Chondrocyte (in vitro differentiated cells): ENCODE measurements at regions not wholly inside any gene's neighbourhood (a gene's known extent, or its start where the extent isn't known, plus 50 kb on each side); places are given as distances from the start of the nearest gene placed in this dataset.
A peak's percentile ranks its signal among the peaks of the same experiment; 100 is the strongest.

ENCODE experiments used
- DNase-seq: peaks from one replicate; pipeline ENCODE4 v3.0.0; 2021; ENCODE audit warnings: mixed read lengths, low spot score
- H3K27ac Mint-ChIP-seq: one replicate; pipeline ENCODE4 v1.8.0; 2021; ENCODE audit warnings: mild to moderate bottlenecking, moderate library complexity, mixed read lengths; ENCODE audit not compliant: unreplicated experiment
- H3K27me3 Mint-ChIP-seq: 2 replicates; pipeline ENCODE4 v1.8.0; 2021; ENCODE audit warnings: low read depth, mixed read lengths
- H3K36me3 Mint-ChIP-seq: 2 replicates; pipeline ENCODE4 v1.8.0; 2021; ENCODE audit warnings: low read depth, mixed read lengths
- H3K4me1 Mint-ChIP-seq: 2 replicates; pipeline ENCODE4 v1.8.0; 2021; ENCODE audit warnings: low read depth, mild to moderate bottlenecking, mixed read lengths
- H3K4me3 Mint-ChIP-seq: one replicate; pipeline ENCODE4 v1.8.0; 2021; ENCODE audit warnings: mild to moderate bottlenecking, moderate library complexity, mixed read lengths; ENCODE audit not compliant: unreplicated experiment
- H3K9me3 Mint-ChIP-seq: 2 replicates; pipeline ENCODE4 v1.8.0; 2021; ENCODE audit warnings: low read depth, mixed read lengths
- TF ChIP-seq, protein P1 (sequence below): fragments of 200-600 bp; sonication (generic); IDR thresholded peaks from 2 replicates; pipeline ENCODE4 v1.5.0; 2021; ENCODE audit warnings: antibody characterized with exemption, mild to moderate bottlenecking, moderate library complexity

DNA sequence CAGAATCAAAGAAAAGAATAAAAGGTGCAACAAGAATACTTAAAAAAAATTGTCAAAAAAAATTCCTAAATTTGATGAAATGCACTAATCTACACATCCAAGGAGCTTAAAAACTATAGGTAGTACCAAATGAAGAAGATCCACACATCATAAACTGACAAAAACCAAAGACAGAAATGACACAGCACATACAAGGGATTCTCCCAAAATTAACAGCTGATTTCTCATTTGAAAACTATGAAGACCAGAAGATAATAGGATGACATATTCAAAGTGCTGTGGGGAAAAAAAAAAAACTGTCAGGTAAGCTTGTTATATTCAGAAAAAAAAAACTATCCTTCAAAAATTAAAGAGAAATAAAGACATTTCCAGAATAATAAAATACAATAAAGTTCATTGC lies 618.2 kb downstream of the TNS3 start:
- TF ChIP-seq, protein P1, sequence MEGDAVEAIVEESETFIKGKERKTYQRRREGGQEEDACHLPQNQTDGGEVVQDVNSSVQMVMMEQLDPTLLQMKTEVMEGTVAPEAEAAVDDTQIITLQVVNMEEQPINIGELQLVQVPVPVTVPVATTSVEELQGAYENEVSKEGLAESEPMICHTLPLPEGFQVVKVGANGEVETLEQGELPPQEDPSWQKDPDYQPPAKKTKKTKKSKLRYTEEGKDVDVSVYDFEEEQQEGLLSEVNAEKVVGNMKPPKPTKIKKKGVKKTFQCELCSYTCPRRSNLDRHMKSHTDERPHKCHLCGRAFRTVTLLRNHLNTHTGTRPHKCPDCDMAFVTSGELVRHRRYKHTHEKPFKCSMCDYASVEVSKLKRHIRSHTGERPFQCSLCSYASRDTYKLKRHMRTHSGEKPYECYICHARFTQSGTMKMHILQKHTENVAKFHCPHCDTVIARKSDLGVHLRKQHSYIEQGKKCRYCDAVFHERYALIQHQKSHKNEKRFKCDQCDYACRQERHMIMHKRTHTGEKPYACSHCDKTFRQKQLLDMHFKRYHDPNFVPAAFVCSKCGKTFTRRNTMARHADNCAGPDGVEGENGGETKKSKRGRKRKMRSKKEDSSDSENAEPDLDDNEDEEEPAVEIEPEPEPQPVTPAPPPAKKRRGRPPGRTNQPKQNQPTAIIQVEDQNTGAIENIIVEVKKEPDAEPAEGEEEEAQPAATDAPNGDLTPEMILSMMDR: no peak
- Mint-ChIP-seq H3K4me3 (no peak overlapping the region), H3K9me3 (peaks cover 51% of the 10 kb centered on the region), H3K27ac (no peak overlapping the region), H3K27me3 (no peaks in the 10 kb centered on the region), H3K36me3 (peaks cover 20% of the 10 kb centered on the region), H3K4me1 (peaks cover 7% of the 10 kb centered on the region)
- DNase-seq: no peak

DNA sequence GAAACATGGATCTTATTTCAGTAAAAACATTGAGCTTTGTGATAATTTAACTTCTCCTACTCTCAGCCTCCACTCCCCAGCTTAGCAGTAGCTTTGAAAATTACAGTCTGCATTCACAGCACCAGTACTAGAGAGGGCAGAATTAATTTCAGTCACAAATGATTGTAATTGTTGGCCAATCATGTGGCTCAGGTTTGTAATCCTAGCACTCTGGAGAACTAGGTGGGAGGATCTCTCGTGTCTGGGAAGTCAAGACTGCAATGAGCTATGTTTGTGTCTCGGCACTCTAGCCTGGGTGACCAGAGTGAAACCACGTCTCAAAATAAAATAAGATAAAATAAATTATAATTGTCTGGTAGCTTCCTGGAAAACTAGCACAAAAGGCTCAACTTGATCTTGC lies 620.9 kb downstream of the TNS3 start:
- Mint-ChIP-seq H3K4me1 (peaks cover 7% of the 10 kb centered on the region), H3K27me3 (no peaks in the 10 kb centered on the region), H3K9me3 (peaks cover 36% of the 10 kb centered on the region), H3K4me3 (no peak overlapping the region), H3K36me3 (peaks cover 17% of the 10 kb centered on the region), H3K27ac (peak overlapping the region; percentile 8)
- DNase-seq: no peak
- TF ChIP-seq, protein P1: no peak

DNA sequence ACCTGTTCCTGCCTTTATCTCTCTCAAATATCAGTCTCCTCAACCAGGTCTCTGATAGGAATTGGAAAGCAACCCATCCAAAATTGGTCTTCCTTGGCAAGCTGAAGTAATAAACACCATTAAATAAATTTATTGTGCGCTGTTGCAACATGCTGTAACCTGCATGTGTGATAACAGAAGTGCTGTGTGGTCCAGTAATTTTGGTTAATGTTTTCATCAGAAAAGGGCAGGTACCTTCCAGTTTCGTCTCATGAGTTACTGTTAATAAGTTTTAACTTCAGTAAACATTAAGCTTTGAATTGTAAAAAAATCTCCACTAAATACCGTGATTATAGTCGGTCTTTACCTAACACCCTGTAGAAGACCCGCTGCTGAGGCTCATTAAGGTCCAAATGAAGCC lies 624.7 kb downstream of the TNS3 start:
- H3K4me1 Mint-ChIP-seq: peaks cover 7% of the 10 kb centered on the region
- peaks cover 8% of the 10 kb centered on the region for H3K9me3 Mint-ChIP-seq
- no peak for DNase-seq
- no peak overlapping the region for H3K4me3 Mint-ChIP-seq
- no peaks in the 10 kb centered on the region for H3K36me3 Mint-ChIP-seq
- no peaks in the 10 kb centered on the region for H3K27me3 Mint-ChIP-seq
- no peak overlapping the region for H3K27ac Mint-ChIP-seq
- TF ChIP-seq, protein P1: no peak

DNA sequence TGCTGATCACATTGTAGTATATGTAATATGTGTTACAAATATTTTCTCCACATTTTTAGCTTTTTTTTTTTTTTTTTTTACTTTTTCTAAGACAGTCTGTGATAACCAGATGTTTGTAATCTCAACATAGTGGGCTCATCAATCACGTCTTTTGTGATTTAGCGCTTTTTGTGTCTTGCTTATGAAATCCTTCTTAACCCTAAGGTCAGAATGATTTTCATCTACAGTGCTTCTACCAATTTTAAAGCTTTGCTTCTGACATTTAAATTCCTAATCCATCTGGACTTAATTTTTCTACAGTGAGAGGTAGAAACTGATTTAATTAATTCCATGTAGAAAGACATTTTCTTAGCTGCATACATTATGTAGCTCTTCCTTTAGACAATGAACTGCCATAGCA lies 626.4 kb downstream of the TNS3 start:
- Mint-ChIP-seq H3K4me3 (no peak overlapping the region), H3K4me1 (peaks cover 2% of the 10 kb centered on the region), H3K27me3 (no peaks in the 10 kb centered on the region), H3K27ac (no peak overlapping the region), H3K36me3 (no peaks in the 10 kb centered on the region), H3K9me3 (peaks cover 4% of the 10 kb centered on the region)
- TF ChIP-seq, protein P1: no peak
- DNase-seq: no peak

DNA sequence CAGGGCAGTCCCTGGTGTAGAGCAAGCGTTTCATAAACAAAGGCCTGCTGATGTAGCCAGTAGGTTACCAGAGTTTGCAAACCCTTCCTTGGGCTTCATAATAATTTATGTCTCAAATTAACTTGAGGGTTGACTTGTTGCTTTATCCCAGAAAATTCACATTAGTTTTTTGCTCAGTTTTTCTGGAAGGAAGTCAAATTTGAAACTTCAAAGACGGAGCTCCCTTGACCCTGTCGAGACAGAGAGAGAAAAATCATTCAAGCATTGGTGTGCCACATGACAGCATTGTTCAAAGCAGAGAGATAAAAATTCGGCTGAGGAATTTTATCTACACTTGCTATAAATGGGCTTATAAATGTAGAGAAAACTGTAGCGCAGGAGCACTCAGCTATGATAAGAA lies 627.7 kb downstream of the TNS3 start:
- H3K4me3 Mint-ChIP-seq: no peak overlapping the region
- H3K9me3 Mint-ChIP-seq: no peaks in the 10 kb centered on the region
- H3K36me3 Mint-ChIP-seq: no peaks in the 10 kb centered on the region
- H3K4me1 Mint-ChIP-seq: no peaks in the 10 kb centered on the region
- DNase-seq: no peak
- no peak overlapping the region for H3K27ac Mint-ChIP-seq
- H3K27me3 Mint-ChIP-seq: no peaks in the 10 kb centered on the region
- TF ChIP-seq, protein P1: no peak
